ENCODE measurements at regions not wholly inside any gene's neighbourhood (a gene's known extent, or its start where the extent isn't known, plus 50 kb on each side); places are given as distances from the start of the nearest gene placed in this dataset.

GRCh38 chr21:27586986-27587385 is 620.1 kb upstream of the ADAMTS5 start:
- Histone ChIP-seq H4K20me1 (ENCODE audit: insufficient read depth, low read length) (no peaks in the 10 kb centered on the region), H3K36me3 (replicated peaks in 1 of 2; ENCODE audit: control insufficient read depth in 1 of 2, insufficient read depth in 2 of 2, low read length in 2 of 2) (no peaks in the 10 kb centered on the region), H3K27me3 (ENCODE audit: control insufficient read depth in 2 of 2, insufficient read depth in 2 of 2, low read length in 2 of 2) (no peaks in the 10 kb centered on the region), H3K4me3 (replicated peaks in 1 of 3; ENCODE audit: low read depth in 2 of 3, low read length in 3 of 3) (no peak overlapping the region), H3K9me3 (replicated peaks in 1 of 2; ENCODE audit: control insufficient read depth in 1 of 2, insufficient read depth in 1 of 2, low read length in 2 of 2) (no peaks in the 10 kb centered on the region), H3K4me1 (ENCODE audit: control insufficient read depth in 1 of 2, insufficient read depth in 2 of 2, low read length in 2 of 2) (no peaks in the 10 kb centered on the region), H2AFZ (ENCODE audit: insufficient read depth, low read depth, low read length, poor library complexity, severe bottlenecking) (no peak overlapping the region), H3K9ac (ENCODE audit: insufficient read depth, low read length, poor library complexity, severe bottlenecking) (no peak overlapping the region), H3K79me2 (ENCODE audit: insufficient read depth, low read length) (no peaks in the 10 kb centered on the region), H3K27ac (ENCODE audit: low read depth in 1 of 2, low read length in 2 of 2) (no peak overlapping the region), H3K4me2 (replicated peaks; ENCODE audit: extremely low read depth, low read length, poor library complexity, severe bottlenecking) (no peak overlapping the region)
- TF ChIP-seq, protein P1, sequence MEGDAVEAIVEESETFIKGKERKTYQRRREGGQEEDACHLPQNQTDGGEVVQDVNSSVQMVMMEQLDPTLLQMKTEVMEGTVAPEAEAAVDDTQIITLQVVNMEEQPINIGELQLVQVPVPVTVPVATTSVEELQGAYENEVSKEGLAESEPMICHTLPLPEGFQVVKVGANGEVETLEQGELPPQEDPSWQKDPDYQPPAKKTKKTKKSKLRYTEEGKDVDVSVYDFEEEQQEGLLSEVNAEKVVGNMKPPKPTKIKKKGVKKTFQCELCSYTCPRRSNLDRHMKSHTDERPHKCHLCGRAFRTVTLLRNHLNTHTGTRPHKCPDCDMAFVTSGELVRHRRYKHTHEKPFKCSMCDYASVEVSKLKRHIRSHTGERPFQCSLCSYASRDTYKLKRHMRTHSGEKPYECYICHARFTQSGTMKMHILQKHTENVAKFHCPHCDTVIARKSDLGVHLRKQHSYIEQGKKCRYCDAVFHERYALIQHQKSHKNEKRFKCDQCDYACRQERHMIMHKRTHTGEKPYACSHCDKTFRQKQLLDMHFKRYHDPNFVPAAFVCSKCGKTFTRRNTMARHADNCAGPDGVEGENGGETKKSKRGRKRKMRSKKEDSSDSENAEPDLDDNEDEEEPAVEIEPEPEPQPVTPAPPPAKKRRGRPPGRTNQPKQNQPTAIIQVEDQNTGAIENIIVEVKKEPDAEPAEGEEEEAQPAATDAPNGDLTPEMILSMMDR (IDR thresholded peaks at IDR 0.05), result no peak
- no peak for DNase-seq
- no peaks in the 10 kb centered on the region for H3K27me3 Mint-ChIP-seq (ENCODE audit: low read depth in 3 of 3)
- no peaks in the 10 kb centered on the region for H3K4me1 Mint-ChIP-seq
- peaks cover 0 to 9% (median 0%) of the 10 kb centered on the region in 7 donors for H3K9me3 Mint-ChIP-seq
- intact Hi-C loops (cut with micrococcal nuclease), result no loop called here
- H3K4me3 Mint-ChIP-seq, result no peak overlapping the region
- H3K27ac Mint-ChIP-seq, result no peak overlapping the region
- WGBS (ENCODE audit: insufficient coverage), result 97% methylated on average over 5 of the region's 10 CpGs
- no peaks in the 10 kb centered on the region for H3K36me3 Mint-ChIP-seq

- DNase-seq, result no peak
- H3K27me3 ChIP-seq (ENCODE audit: control insufficient read depth in 2 of 2, insufficient read depth in 2 of 2, low read length in 2 of 2), result no peaks in the 10 kb centered on the region
- no peaks in the 10 kb centered on the region for H3K36me3 Mint-ChIP-seq
- peaks cover 0 to 7% (median 0%) of the 10 kb centered on the region in 7 donors for H3K9me3 Mint-ChIP-seq
- H3K27me3 Mint-ChIP-seq (ENCODE audit: low read depth in 3 of 3), result no peaks in the 10 kb centered on the region
- TF ChIP-seq, protein P1 (IDR thresholded peaks at IDR 0.05), result no peak
- H3K4me1 ChIP-seq (ENCODE audit: control insufficient read depth in 1 of 2, insufficient read depth in 2 of 2, low read length in 2 of 2), result no peaks in the 10 kb centered on the region
- no peaks in the 10 kb centered on the region for H3K9me3 ChIP-seq (replicated peaks in 1 of 2; ENCODE audit: control insufficient read depth in 1 of 2, insufficient read depth in 1 of 2, low read length in 2 of 2)
- no peak overlapping the region for H3K4me2 ChIP-seq (replicated peaks; ENCODE audit: extremely low read depth, low read length, poor library complexity, severe bottlenecking)
- intact Hi-C loops (cut with micrococcal nuclease), result no loop called here
- H3K36me3 ChIP-seq (replicated peaks in 1 of 2; ENCODE audit: control insufficient read depth in 1 of 2, insufficient read depth in 2 of 2, low read length in 2 of 2), result no peaks in the 10 kb centered on the region
- no peak overlapping the region for H2AFZ ChIP-seq (ENCODE audit: insufficient read depth, low read depth, low read length, poor library complexity, severe bottlenecking)
- no peaks in the 10 kb centered on the region for H3K4me1 Mint-ChIP-seq
- no peak overlapping the region for H3K4me3 Mint-ChIP-seq
- no peaks in the 10 kb centered on the region for H4K20me1 ChIP-seq (ENCODE audit: insufficient read depth, low read length)
- H3K9ac ChIP-seq (ENCODE audit: insufficient read depth, low read length, poor library complexity, severe bottlenecking), result no peak overlapping the region
- WGBS (ENCODE audit: insufficient coverage), result 71% methylated on average over 1 of the region's 3 CpGs
- H3K27ac ChIP-seq (ENCODE audit: low read depth in 1 of 2, low read length in 2 of 2), result no peak overlapping the region
- H3K79me2 ChIP-seq (ENCODE audit: insufficient read depth, low read length), result no peaks in the 10 kb centered on the region
- no peak overlapping the region for H3K27ac Mint-ChIP-seq
- H3K4me3 ChIP-seq (replicated peaks in 1 of 3; ENCODE audit: low read depth in 2 of 3, low read length in 3 of 3), result no peak overlapping the region
These were observed 619.4 kb upstream of the ADAMTS5 start for GRCh38 chr21:27586326-27586725.
